ENCODE measurements at regions not wholly inside any gene's neighbourhood (a gene's known extent, or its start where the extent isn't known, plus 50 kb on each side); places are given as distances from the start of the nearest gene placed in this dataset.

GRCh38 chr7:12131122-12131521, 80.0 kb upstream of the TMEM106B start:
- DNase-seq (ENCODE audit: low spot score) = no peak

GRCh38 chr7:12133865-12134264, 77.2 kb upstream of the TMEM106B start:
- DNase-seq (ENCODE audit: low spot score) = no peak

- no peak for DNase-seq (ENCODE audit: low spot score)
These were observed 74.6 kb upstream of the TMEM106B start for GRCh38 chr7:12136523-12136922.

GRCh38 chr7:12137283-12137682, 73.8 kb upstream of the TMEM106B start:
- DNase-seq (ENCODE audit: low spot score) = no peak

GRCh38 chr7:12138421-12138820, 72.7 kb upstream of the TMEM106B start:
- no peak for DNase-seq (ENCODE audit: low spot score)

GRCh38 chr7:12139416-12139815, 71.7 kb upstream of the TMEM106B start:
- DNase-seq (ENCODE audit: low spot score) = no peak

- no peak for DNase-seq (ENCODE audit: low spot score)
These were observed 64.3 kb upstream of the TMEM106B start for GRCh38 chr7:12146813-12147212.

GRCh38 chr7:12152196-12152918, 58.7 kb upstream of the TMEM106B start:
- DNase-seq (ENCODE audit: low spot score) = no peak

- no peak for DNase-seq (ENCODE audit: low spot score)
These were observed 57.0 kb upstream of the TMEM106B start for GRCh38 chr7:12154119-12154518.

- DNase-seq (ENCODE audit: low spot score) = no peak
These were observed 53.6 kb upstream of the TMEM106B start for GRCh38 chr7:12157517-12157916.

- DNase-seq (ENCODE audit: low spot score) = no peak
These were observed 52.6 kb upstream of the TMEM106B start for GRCh38 chr7:12158334-12159060.

- no peak for DNase-seq (ENCODE audit: low spot score)
These were observed 49.9 kb upstream of the TMEM106B start for GRCh38 chr7:12161146-12161545.

All from globus pallidus (tissue), 1 donor.